ENCODE measurements at regions not wholly inside any gene's neighbourhood (a gene's known extent, or its start where the extent isn't known, plus 50 kb on each side); places are given as distances from the start of the nearest gene placed in this dataset.

GRCh38 chr2:16037808-16038457, 97.6 kb downstream of the MYCN start:
- Histone ChIP-seq H3K4me1 (no peaks in the 10 kb centered on the region), H3K27me3 (peaks cover 0 to 24% (median 0%) of the 10 kb centered on the region in 4 donors), H3K27ac (no peak overlapping the region), H3K9me3 (no peaks in the 10 kb centered on the region), H3K4me3 (no peak overlapping the region), H3K36me3 (no peaks in the 10 kb centered on the region)
- DNase-seq, result no peak
- no peak for TF ChIP-seq POLR2A (IDR thresholded peaks at IDR 0.05)
- no peak for TF ChIP-seq CTCF (IDR thresholded peaks at IDR 0.05)
- 69 to 75% methylated on average over 6 to 10 of the region's 13 CpGs for WGBS, 2 donors
- intact Hi-C loops (cut with DNase I), result no loop called here

- Histone ChIP-seq H3K27me3 (peaks cover 0 to 26% (median 0%) of the 10 kb centered on the region in 4 donors), H3K9me3 (no peaks in the 10 kb centered on the region), H3K4me1 (peaks cover 0 to 3% (median 0%) of the 10 kb centered on the region in 3 donors), H3K36me3 (no peaks in the 10 kb centered on the region), H3K4me3 (no peak overlapping the region), H3K27ac (no peak overlapping the region)
- intact Hi-C loops (cut with DNase I), result no loop called here
- no peak for DNase-seq
- 59 to 85% methylated on average over 3 of the region's 3 CpGs for WGBS, 2 donors
- TF ChIP-seq POLR2A (IDR thresholded peaks at IDR 0.05), result no peak
- no peak for TF ChIP-seq CTCF (IDR thresholded peaks at IDR 0.05)
Observed at GRCh38 chr2:16036951-16037350, 96.6 kb downstream of the MYCN start.

- DNase-seq, result no peak
- 75 to 83% methylated on average over 8 to 11 of the region's 11 CpGs for WGBS, 2 donors
- intact Hi-C loops (cut with DNase I), result no loop called here
Observed at GRCh38 chr2:16035747-16036745, 95.7 kb downstream of the MYCN start.

GRCh38 chr2:16034975-16035746, 94.8 kb downstream of the MYCN start:
- TF ChIP-seq CTCF (IDR thresholded peaks at IDR 0.05) (no peak), POLR2A (IDR thresholded peaks at IDR 0.05) (no peak)
- 80 to 89% methylated on average over 10 of the region's 10 CpGs for WGBS, 2 donors
- intact Hi-C loops (cut with DNase I), result no loop called here

More at GRCh38 chr2:16035747-16036745, 95.7 kb downstream of the MYCN start:
- Histone ChIP-seq H3K27ac (no peak overlapping the region), H3K4me1 (peaks cover 0 to 11% (median 0%) of the 10 kb centered on the region in 3 donors), H3K27me3 (peaks cover 0 to 17% (median 0%) of the 10 kb centered on the region in 4 donors), H3K9me3 (no peaks in the 10 kb centered on the region), H3K36me3 (no peaks in the 10 kb centered on the region), H3K4me3 (no peak overlapping the region)
- TF ChIP-seq CTCF (IDR thresholded peaks at IDR 0.05), result no peak
- TF ChIP-seq POLR2A (IDR thresholded peaks at IDR 0.05), result no peak

More at GRCh38 chr2:16034975-16035746, 94.8 kb downstream of the MYCN start:
- H3K27ac ChIP-seq, result no peak overlapping the region
- peaks cover 0 to 16% (median 0%) of the 10 kb centered on the region in 4 donors for H3K27me3 ChIP-seq
- no peaks in the 10 kb centered on the region for H3K36me3 ChIP-seq
- peaks cover 0 to 11% (median 0%) of the 10 kb centered on the region in 3 donors for H3K4me1 ChIP-seq
- no peak overlapping the region for H3K4me3 ChIP-seq
- no peaks in the 10 kb centered on the region for H3K9me3 ChIP-seq
- DNase-seq, result no peak
